ENCODE measurements at regions not wholly inside any gene's neighbourhood (a gene's known extent, or its start where the extent isn't known, plus 50 kb on each side); places are given as distances from the start of the nearest gene placed in this dataset.

GRCh38 chr4:116005806-116006088 lies 892.3 kb upstream of the NDST4 start:
- no peak overlapping the region for H2BK20ac ChIP-seq (ENCODE audit: low read depth, low read length, poor library complexity, severe bottlenecking)
- no peak overlapping the region for H3K4ac ChIP-seq (ENCODE audit: low read depth, low read length)
- H3K56ac ChIP-seq (ENCODE audit: insufficient read length, low read depth, low read length) = no peak overlapping the region
- H3K9me3 ChIP-seq (ENCODE audit: control insufficient read depth, low read depth, low read length) = no peaks in the 10 kb centered on the region
- H2BK15ac ChIP-seq (ENCODE audit: low read depth, low read length) = no peak overlapping the region
- no peaks in the 10 kb centered on the region for H3K79me2 ChIP-seq (ENCODE audit: insufficient read depth, low read length)
- H2AK5ac ChIP-seq (ENCODE audit: insufficient read length, low read length) = no peak overlapping the region
- no peak overlapping the region for H3K23ac ChIP-seq (ENCODE audit: insufficient read length, low read depth, low read length)
- no peaks in the 10 kb centered on the region for H3K79me1 ChIP-seq (ENCODE audit: insufficient read depth, low read depth, low read length, poor library complexity, severe bottlenecking)
- no peaks in the 10 kb centered on the region for H3K4me1 ChIP-seq (ENCODE audit: insufficient read depth, low read length)
- no peak overlapping the region for H2BK5ac ChIP-seq (ENCODE audit: insufficient read length, low read length)
- H3K14ac ChIP-seq (ENCODE audit: insufficient read depth, low read length) = no peak overlapping the region
- no peak overlapping the region for H2BK120ac ChIP-seq (ENCODE audit: low read depth, low read length, poor library complexity, severe bottlenecking)
- no peak overlapping the region for H4K91ac ChIP-seq (ENCODE audit: insufficient read length, low read depth, low read length)
- H4K8ac ChIP-seq (replicated peaks; ENCODE audit: insufficient read length, low read depth, low read length) = no peak overlapping the region
- no peak overlapping the region for H3K9ac ChIP-seq (ENCODE audit: extremely low read depth, insufficient read length, low read length)
- no peak overlapping the region for H3K18ac ChIP-seq (ENCODE audit: insufficient read length, low read depth, low read length)
- no peak overlapping the region for H3K27ac ChIP-seq (ENCODE audit: insufficient read length, low read depth, low read length)
- TF ChIP-seq, protein P1, sequence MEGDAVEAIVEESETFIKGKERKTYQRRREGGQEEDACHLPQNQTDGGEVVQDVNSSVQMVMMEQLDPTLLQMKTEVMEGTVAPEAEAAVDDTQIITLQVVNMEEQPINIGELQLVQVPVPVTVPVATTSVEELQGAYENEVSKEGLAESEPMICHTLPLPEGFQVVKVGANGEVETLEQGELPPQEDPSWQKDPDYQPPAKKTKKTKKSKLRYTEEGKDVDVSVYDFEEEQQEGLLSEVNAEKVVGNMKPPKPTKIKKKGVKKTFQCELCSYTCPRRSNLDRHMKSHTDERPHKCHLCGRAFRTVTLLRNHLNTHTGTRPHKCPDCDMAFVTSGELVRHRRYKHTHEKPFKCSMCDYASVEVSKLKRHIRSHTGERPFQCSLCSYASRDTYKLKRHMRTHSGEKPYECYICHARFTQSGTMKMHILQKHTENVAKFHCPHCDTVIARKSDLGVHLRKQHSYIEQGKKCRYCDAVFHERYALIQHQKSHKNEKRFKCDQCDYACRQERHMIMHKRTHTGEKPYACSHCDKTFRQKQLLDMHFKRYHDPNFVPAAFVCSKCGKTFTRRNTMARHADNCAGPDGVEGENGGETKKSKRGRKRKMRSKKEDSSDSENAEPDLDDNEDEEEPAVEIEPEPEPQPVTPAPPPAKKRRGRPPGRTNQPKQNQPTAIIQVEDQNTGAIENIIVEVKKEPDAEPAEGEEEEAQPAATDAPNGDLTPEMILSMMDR (conservative IDR thresholded peaks at IDR 0.05) = no peak
- no peak overlapping the region for H3T11ph ChIP-seq (ENCODE audit: low read length)
- H3K9me3 Mint-ChIP-seq = peaks cover 0 to 1% of the 10 kb centered on the region in 2 experiments; a peak in 2 of 5 replicates
- no peak overlapping the region for H3K4me3 Mint-ChIP-seq
- H3K23me2 ChIP-seq (ENCODE audit: insufficient read length, low read depth, low read length, poor library complexity, severe bottlenecking) = no peaks in the 10 kb centered on the region
- no peak overlapping the region for H3K4me2 ChIP-seq (ENCODE audit: insufficient read depth, insufficient read length, low read length)
- no peak for DNase-seq
- no CpG with 5 or more reads among the region's 1 CpG for WGBS (ENCODE audit: extremely low coverage, insufficient read length, low lambda C conversion rate)
- no peaks in the 10 kb centered on the region; a peak in 1 of 7 replicates for H3K36me3 Mint-ChIP-seq (ENCODE audit: insufficient read depth in 1 of 3, low read depth in 3 of 3)
- H4K5ac ChIP-seq (ENCODE audit: insufficient read length, low read depth, low read length) = no peak overlapping the region
- H3K27me3 ChIP-seq (ENCODE audit: insufficient read depth, low read length) = no peaks in the 10 kb centered on the region
- no peak overlapping the region; a peak in 1 of 7 replicates for H3K27ac Mint-ChIP-seq
- H2BK12ac ChIP-seq (ENCODE audit: insufficient read length, low read depth, low read length) = no peak overlapping the region
- H3K4me1 Mint-ChIP-seq = no peaks in the 10 kb centered on the region
- H2AFZ ChIP-seq (ENCODE audit: low read length) = no peak overlapping the region
- no peaks in the 10 kb centered on the region; the same call in 1 of the 2 replicates for H3K27me3 Mint-ChIP-seq (ENCODE audit: low read depth)
- no peaks in the 10 kb centered on the region for H4K20me1 ChIP-seq (ENCODE audit: control insufficient read depth, insufficient read depth, insufficient read length)
